Activated naive CD4-positive, alpha-beta T cell treated with anti-CD3 and anti-CD28 coated beads, Interleukin-2, amount 10 ng/mL, durations not matched to agents 7 days and 5 days (primary cell): ENCODE measurements at regions not wholly inside any gene's neighbourhood (a gene's known extent, or its start where the extent isn't known, plus 50 kb on each side); places are given as distances from the start of the nearest gene placed in this dataset.
"Not testable (repeated sequence)": the region's sequence is repeated elsewhere in the genome, so short reads cannot be mapped to it uniquely, and the experiment has no call there.

Source experiments
- CTCF ChIA-PET: fragments of 350-600 bp; sonication (Branson Sonifier 250); formaldehyde crosslinking; loops from one replicate; lab custom pipeline; 2021; ENCODE audit warnings: antibody characterized with exemption; lab: Charles Lee
- DNase-seq: peaks from one replicate; pipeline ENCODE4 v3.0.0-alpha.2; 2020
- H3K27ac Mint-ChIP-seq: one replicate; pipeline ENCODE4 v1.8.0; 2021; ENCODE audit warnings: mild to moderate bottlenecking, moderate library complexity, mixed read lengths
- H3K27me3 Mint-ChIP-seq: one replicate; pipeline ENCODE4 v1.8.0; 2021; ENCODE audit warnings: mild to moderate bottlenecking, mixed read lengths
- H3K36me3 Mint-ChIP-seq: one replicate; pipeline ENCODE4 v1.8.0; 2021; ENCODE audit warnings: mixed read lengths
- H3K4me1 Mint-ChIP-seq: one replicate; pipeline ENCODE4 v1.8.0; 2021; ENCODE audit warnings: mixed read lengths
- H3K4me3 Mint-ChIP-seq: one replicate; pipeline ENCODE4 v1.8.0; 2021; ENCODE audit warnings: mild to moderate bottlenecking, moderate library complexity, mixed read lengths
- H3K9me3 Mint-ChIP-seq: one replicate; pipeline ENCODE4 v1.8.0; 2021; ENCODE audit warnings: mixed read lengths

DNA sequence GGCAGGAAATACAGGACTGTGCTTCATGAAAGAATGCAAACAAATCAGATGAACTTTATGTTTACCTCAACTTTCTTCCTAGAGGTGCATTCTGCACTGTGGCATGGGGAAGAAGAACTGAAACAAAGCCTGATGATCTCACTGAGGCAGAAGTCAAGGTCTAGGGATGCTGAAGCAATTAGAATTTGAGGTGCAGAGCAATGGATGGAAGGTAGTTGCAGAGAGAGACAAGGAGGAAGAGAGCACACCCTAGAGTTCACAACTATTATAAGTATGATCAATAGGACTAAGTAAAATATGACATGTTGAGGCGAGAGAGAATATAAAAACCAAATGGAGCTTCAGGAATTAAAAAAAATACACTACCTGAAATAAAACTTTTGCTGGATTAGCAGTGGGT, 420.1 kb downstream of the EDEM1 start:
- Mint-ChIP-seq H3K4me1 (no peaks in the 10 kb centered on the region), H3K27me3 (no peaks in the 10 kb centered on the region)
- CTCF ChIA-PET = no interaction called here

DNA sequence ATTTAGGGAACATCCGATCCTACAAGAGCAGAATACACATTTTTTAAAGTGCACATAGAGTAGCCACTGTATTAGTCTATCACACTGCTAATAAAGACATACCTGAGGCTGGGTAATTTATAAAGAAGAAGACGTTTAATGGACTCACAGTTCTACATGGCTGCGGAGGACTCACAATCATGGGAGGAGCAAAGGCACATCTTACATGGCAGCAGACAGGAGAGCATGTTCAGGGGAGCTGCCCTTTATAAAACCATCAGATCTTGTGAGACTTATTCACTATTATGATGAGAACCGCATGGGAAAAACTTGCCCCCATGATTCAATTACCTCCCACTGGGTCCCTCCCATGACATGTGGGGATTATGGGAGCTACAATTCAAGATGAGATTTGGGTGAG, 421.5 kb downstream of the EDEM1 start:
- H3K27me3 Mint-ChIP-seq, H3K27ac Mint-ChIP-seq, H3K9me3 Mint-ChIP-seq, H3K4me3 Mint-ChIP-seq, CTCF ChIA-PET, DNase-seq, H3K36me3 Mint-ChIP-seq, H3K4me1 Mint-ChIP-seq: not testable (repeated sequence)

More for the DNA sequence above, 420.1 kb downstream of the EDEM1 start:
- Mint-ChIP-seq H3K9me3 (no peaks in the 10 kb centered on the region), H3K4me3 (no peak overlapping the region), H3K36me3 (no peaks in the 10 kb centered on the region), H3K27ac (no peak overlapping the region)
- DNase-seq = no peak

DNA sequence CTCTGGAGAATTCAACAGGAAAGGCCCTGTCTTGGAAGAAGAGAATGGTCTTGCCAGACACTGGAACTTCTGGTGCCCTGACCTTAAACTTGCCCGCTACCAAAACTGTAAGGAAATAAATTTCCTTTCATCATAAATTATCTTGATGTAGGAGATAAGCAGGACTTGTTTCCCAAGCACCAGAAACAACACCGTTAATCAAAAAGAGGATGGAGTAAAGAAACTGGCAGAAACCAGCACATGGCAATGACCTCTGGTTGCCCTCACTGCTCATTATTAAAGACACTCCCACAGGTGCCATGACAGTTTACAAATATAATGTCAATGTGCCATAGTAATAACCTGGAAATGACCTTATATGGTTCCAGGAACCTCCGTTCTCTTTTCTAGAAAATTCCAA, 426.1 kb downstream of the EDEM1 start:
- DNase-seq = no peak
- Mint-ChIP-seq H3K27me3 (no peaks in the 10 kb centered on the region), H3K4me3 (no peak overlapping the region), H3K27ac (no peak overlapping the region), H3K36me3 (no peaks in the 10 kb centered on the region), H3K9me3 (no peaks in the 10 kb centered on the region), H3K4me1 (no peaks in the 10 kb centered on the region)
- CTCF ChIA-PET = no interaction called here

DNA sequence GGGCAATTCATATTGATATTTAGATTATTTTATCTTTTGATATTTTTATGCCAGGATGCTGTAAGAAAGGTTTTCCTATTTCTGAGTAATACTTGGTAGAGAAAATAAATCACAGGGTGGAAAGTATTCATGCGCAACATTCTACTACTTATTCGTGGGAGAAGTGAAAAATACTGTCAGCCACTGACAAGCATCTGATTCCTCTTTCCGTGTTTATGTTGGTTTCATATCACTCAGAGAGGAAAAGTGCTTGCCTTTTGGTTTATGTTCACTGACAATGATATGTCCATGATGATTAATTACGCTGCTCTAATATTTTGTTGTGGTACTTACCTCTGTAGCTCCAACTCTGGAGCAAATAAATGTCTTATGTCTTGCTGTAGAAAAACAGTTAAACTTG, 429.4 kb downstream of the EDEM1 start:
- H3K27me3 Mint-ChIP-seq = no peaks in the 10 kb centered on the region
- H3K27ac Mint-ChIP-seq = no peak overlapping the region
- no peak overlapping the region for H3K4me3 Mint-ChIP-seq
- H3K4me1 Mint-ChIP-seq = no peaks in the 10 kb centered on the region
- CTCF ChIA-PET = no interaction called here
- no peaks in the 10 kb centered on the region for H3K36me3 Mint-ChIP-seq
- no peak for DNase-seq
- no peaks in the 10 kb centered on the region for H3K9me3 Mint-ChIP-seq

DNA sequence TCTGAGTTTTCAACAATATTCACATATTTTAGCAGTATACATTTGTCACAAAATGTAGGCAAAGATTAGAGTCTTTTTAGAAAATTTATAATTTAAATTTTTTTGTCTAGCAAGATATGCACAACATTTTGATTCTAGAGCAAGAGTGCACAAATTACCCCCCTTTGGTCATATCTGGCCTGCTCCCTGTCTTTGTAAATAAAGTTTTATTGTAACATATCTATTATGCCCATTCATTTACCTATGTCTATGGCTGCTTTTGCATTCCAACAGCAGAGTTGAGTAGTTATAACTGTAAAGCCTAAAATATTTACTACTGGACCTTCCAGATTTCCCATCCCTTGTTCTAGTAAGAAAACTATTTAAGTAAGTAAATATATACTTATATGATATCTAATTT, 430.7 kb downstream of the EDEM1 start:
- H3K27ac Mint-ChIP-seq = no peak overlapping the region
- H3K36me3 Mint-ChIP-seq = no peaks in the 10 kb centered on the region
- peaks cover 2% of the 10 kb centered on the region for H3K9me3 Mint-ChIP-seq
- CTCF ChIA-PET = no interaction called here
- H3K4me1 Mint-ChIP-seq = no peaks in the 10 kb centered on the region
- H3K4me3 Mint-ChIP-seq = no peak overlapping the region
- no peak for DNase-seq
- H3K27me3 Mint-ChIP-seq = no peaks in the 10 kb centered on the region

DNA sequence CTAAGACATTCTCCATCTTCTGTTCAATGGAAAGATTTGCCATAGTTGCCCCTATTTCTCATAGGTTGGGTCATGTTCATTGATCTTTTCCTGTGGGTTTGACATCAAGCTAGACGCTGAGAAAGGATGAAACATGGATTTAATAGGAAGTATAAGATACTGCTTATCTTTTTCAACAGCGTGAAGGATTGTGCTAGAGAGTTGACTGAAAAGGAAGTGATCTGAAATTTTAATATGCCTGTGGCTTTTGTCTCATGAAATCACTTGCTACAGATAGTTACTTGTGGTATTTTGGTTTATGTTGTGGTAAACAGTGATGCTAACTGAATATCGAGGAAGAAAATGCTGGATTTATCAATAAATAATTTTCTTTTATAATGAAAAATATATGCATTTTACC, 442.9 kb downstream of the EDEM1 start:
- Mint-ChIP-seq H3K4me1 (no peaks in the 10 kb centered on the region), H3K27ac (no peak overlapping the region), H3K9me3 (no peaks in the 10 kb centered on the region), H3K36me3 (no peaks in the 10 kb centered on the region), H3K27me3 (no peaks in the 10 kb centered on the region), H3K4me3 (no peak overlapping the region)
- CTCF ChIA-PET = no interaction called here
- no peak for DNase-seq

DNA sequence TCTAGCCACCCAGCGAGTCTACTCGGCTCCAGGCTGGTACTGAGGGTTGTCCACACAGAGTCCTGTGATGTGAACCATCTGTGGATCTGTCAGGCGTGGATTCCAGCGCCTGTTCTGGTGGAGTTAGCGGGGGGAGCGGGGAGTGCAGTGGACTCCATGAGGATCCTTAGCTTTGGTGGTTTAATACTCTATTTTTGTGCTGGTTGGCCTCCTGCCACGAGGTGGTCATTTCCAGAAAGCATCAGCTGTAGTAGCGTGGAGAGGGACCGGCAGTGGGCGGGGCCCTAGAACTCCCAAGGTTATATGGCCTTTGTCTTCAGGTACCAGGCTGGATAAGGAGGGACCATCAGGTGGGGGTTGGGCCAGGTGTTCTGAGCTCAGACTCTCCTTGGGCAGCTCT, 446.5 kb downstream of the EDEM1 start:
- no peaks in the 10 kb centered on the region for H3K36me3 Mint-ChIP-seq
- CTCF ChIA-PET = no interaction called here
- H3K27ac Mint-ChIP-seq = no peak overlapping the region
- no peaks in the 10 kb centered on the region for H3K27me3 Mint-ChIP-seq
- no peak for DNase-seq
- no peak overlapping the region for H3K4me3 Mint-ChIP-seq
- peaks cover 3% of the 10 kb centered on the region for H3K9me3 Mint-ChIP-seq
- no peaks in the 10 kb centered on the region for H3K4me1 Mint-ChIP-seq

DNA sequence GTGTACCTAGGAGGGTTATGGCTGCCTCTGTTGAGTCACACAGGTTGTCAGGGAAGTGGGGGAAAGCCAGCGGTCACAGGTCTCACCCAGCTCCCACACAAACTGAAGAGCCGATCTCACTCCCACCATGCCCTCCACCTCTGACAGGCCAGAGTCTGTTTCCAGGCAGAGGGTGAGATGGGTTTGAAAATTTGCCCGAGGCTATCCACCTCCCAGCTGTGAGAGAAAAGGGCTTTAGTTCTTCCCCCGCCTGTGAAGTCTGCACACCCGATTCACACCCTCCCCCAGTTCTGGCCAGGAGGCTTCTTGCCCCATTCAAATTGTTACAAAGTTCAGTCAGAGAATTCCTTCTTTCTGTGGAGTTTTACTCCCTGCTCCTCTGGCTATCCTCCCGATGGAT, 446.9 kb downstream of the EDEM1 start:
- CTCF ChIA-PET = no interaction called here
- no peak overlapping the region for H3K27ac Mint-ChIP-seq
- no peaks in the 10 kb centered on the region for H3K4me1 Mint-ChIP-seq
- H3K27me3 Mint-ChIP-seq = no peaks in the 10 kb centered on the region
- DNase-seq = no peak
- H3K4me3 Mint-ChIP-seq = no peak overlapping the region
- no peaks in the 10 kb centered on the region for H3K36me3 Mint-ChIP-seq
- H3K9me3 Mint-ChIP-seq = peaks cover 5% of the 10 kb centered on the region

DNA sequence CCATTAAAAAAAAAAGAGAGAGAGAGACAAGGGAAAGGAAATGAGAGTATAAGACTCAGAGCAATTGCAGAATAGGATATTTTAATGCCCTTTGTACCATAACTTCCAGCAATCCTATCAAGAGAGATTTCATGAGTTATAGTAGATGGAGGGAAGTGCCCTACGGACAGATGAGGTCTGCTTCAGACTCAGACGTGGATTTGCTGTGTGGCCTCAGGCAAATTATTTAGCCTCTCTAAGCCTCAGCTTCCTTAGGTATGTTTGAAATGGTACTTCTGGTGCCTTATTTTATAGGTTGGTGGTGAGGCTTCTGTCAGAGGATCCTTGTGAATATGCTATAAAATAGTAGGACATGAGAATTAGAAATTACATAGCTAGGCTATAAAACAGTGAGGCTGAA, 448.2 kb downstream of the EDEM1 start:
- Mint-ChIP-seq H3K4me3 (no peak overlapping the region), H3K4me1 (no peaks in the 10 kb centered on the region), H3K36me3 (no peaks in the 10 kb centered on the region), H3K27me3 (no peaks in the 10 kb centered on the region), H3K27ac (no peak overlapping the region), H3K9me3 (peaks cover 6% of the 10 kb centered on the region)
- no peak for DNase-seq
- CTCF ChIA-PET = no interaction called here

DNA sequence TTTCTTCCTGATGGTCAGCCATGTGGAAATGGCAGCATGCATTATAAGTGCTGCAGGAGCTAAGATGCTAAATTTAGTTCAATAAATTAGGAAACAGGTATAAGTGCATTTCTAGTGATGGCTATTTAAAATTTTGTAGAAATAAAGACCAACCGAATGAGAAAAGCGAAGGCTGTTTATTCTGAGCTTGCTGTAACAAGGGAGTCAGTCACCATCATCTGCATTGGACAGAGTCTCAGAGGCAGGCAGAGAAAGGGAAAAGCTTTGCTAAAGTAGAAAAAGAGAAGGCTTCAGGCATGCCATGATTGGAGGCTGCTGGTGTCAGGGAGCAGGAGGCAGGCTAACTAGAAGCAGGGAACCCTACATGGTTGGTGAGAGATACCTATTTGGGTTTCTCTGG, 451.0 kb downstream of the EDEM1 start:
- H3K4me1 Mint-ChIP-seq = no peaks in the 10 kb centered on the region
- H3K27me3 Mint-ChIP-seq = no peaks in the 10 kb centered on the region
- DNase-seq = no peak
- CTCF ChIA-PET = interaction anchor here (0.9 kb wide), 1 partner anchor 16 kb away, joined by 3 read pairs; no protein-coding TSS in a partner anchor
- no peak overlapping the region for H3K27ac Mint-ChIP-seq
- H3K36me3 Mint-ChIP-seq = no peaks in the 10 kb centered on the region
- H3K4me3 Mint-ChIP-seq = no peak overlapping the region
- peaks cover 6% of the 10 kb centered on the region for H3K9me3 Mint-ChIP-seq

DNA sequence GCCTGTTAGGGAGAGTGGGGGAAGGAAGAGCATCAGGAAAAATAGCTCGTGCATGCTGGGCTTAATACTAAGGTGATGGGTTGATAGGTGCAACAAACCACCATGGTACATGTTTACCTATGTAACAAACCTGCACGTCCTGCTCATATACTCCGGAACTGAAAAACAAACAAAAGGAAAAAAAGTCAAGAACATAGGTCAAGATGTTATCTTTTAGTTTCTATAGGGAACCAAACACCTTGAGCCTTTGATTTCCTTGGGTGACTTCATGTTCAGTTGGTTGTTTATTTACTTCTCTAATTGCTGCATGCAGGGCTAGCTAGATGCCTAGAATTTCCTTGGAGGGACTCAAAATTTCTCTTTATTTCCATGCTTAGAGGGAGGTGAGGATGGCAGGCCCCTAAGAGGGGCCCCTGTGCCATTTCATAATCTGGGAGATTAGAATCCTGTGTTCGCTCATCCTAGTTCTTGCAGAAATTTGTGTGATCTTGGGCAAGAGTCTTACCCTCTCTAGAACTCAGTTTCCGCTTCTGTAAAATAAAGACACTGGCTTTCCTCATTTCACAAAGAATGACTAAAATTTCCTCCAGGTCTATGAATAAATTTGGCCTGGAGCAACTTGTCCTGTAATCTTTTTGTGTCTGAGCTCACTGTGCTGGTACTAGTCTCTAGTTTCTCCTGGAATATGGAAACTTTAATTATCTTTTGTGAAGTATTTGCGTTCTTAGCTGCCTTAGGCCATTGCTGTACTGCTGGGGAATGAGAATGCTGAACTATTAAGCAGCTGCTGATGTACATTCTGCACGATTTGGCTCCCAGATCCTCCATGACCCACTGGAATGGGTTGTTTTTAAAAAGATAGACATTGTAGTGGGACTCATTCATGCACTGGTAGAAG, 457.5 kb downstream of the EDEM1 start:
- Mint-ChIP-seq H3K27me3 (no peaks in the 10 kb centered on the region), H3K36me3 (no peaks in the 10 kb centered on the region), H3K27ac (no peak overlapping the region), H3K4me3 (no peak overlapping the region), H3K4me1 (no peaks in the 10 kb centered on the region), H3K9me3 (peaks cover 11% of the 10 kb centered on the region)
- CTCF ChIA-PET = no interaction called here
- DNase-seq = no peak

DNA sequence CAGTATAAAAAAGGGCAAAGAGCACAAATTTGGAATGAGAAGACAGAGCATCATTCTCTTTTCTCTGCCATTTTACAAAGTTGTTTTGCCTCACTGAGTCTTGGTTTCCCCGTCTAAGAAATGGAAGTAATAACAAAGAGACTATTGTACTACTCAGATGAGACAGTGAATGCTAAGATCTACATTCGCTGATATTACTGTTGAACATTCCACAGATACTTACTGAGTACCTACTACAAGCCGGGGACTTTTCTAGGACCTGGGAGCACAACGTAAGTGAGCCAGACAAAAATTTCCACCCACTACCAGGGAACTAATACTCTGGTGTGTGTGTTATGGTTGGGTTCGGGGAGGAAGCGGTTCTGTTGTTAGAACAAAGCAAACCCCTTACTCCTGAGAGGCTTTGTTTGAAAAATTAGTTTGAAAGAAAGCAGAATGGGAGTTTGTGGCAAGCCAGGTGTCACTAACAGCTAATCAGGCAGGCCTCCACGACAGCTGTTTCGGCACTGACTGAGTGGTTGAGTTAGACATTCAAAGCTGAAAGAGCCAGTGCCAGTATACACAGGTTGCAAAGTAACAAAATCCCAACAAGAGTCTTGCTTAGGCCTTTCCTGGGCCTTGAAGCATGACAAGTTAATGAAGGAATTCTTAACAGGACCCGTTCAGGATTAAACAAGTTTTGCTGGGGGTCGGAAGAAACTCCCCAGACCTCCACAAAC, 458.3 kb downstream of the EDEM1 start:
- CTCF ChIA-PET = no interaction called here
- H3K27ac Mint-ChIP-seq = no peak overlapping the region
- H3K36me3 Mint-ChIP-seq = no peaks in the 10 kb centered on the region
- no peak overlapping the region for H3K4me3 Mint-ChIP-seq
- H3K9me3 Mint-ChIP-seq = peaks cover 11% of the 10 kb centered on the region
- no peaks in the 10 kb centered on the region for H3K4me1 Mint-ChIP-seq
- no peak for DNase-seq
- H3K27me3 Mint-ChIP-seq = no peaks in the 10 kb centered on the region

DNA sequence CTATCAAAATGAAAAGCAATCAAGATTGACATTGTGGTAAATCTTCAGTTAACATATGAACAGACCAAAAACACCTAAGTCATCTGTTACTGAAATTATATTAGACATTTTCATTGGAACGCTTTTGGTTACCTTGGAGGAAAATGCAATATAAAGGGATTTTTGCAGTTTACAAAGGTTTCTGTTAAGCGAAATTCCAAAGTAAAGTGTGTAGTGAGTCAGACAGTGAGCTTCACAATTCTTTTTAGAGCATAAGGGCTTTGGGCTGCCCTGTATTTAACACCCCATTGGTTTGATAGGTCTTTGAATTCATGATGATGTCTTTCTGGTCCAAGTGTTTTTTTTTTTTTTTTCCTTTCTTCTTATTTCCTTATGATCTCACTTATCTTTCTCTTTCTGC, 462.8 kb downstream of the EDEM1 start:
- H3K4me3 Mint-ChIP-seq = no peak overlapping the region

DNA sequence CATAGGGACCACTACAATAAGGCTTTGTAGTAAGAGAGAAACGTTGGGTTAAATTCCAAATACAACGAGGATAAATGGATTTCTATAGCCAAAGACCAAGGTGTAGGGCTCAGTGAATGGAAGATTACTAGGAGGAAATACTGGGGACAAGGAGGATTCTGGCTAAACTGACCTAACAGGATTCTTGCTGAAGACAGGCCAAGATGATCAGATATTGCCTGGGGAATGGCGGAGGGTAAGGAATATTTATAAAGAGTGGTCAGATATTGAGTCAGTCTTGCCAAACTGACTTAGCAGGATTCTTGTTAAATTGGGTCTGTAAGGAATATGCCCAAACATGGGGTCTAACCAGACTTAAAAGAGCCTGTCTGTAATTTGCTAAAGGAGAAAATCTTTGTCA, 463.8 kb downstream of the EDEM1 start:
- no peak overlapping the region for H3K4me3 Mint-ChIP-seq
- H3K9me3 Mint-ChIP-seq = peaks cover 2% of the 10 kb centered on the region
- no peaks in the 10 kb centered on the region for H3K36me3 Mint-ChIP-seq
- DNase-seq = no peak
- CTCF ChIA-PET = no interaction called here
- H3K4me1 Mint-ChIP-seq = no peaks in the 10 kb centered on the region
- H3K27ac Mint-ChIP-seq = no peak overlapping the region
- H3K27me3 Mint-ChIP-seq = no peaks in the 10 kb centered on the region

More for the DNA sequence above, 462.8 kb downstream of the EDEM1 start:
- Mint-ChIP-seq H3K27ac (no peak overlapping the region), H3K4me1 (no peaks in the 10 kb centered on the region), H3K9me3 (peaks cover 2% of the 10 kb centered on the region), H3K36me3 (no peaks in the 10 kb centered on the region), H3K27me3 (no peaks in the 10 kb centered on the region)
- CTCF ChIA-PET = no interaction called here
- DNase-seq = no peak
